ENCODE measurements at regions not wholly inside any gene's neighbourhood (a gene's known extent, or its start where the extent isn't known, plus 50 kb on each side); places are given as distances from the start of the nearest gene placed in this dataset.

GRCh38 chr16:80081846-80082245 is 458.9 kb upstream of the DYNLRB2 start:
- Histone ChIP-seq H3K9me3 (ENCODE audit: low read depth) (no peaks in the 10 kb centered on the region), H3K4me1 (ENCODE audit: low read depth) (no peaks in the 10 kb centered on the region), H3K27ac (no peak overlapping the region), H3K36me3 (no peaks in the 10 kb centered on the region), H3K27me3 (peaks cover 84% of the 10 kb centered on the region), H3K4me3 (no peak overlapping the region)
- no peak for DNase-seq (ENCODE audit: low read depth in 1 of 2, low spot score in 1 of 2)
- TF ChIP-seq, protein P1, sequence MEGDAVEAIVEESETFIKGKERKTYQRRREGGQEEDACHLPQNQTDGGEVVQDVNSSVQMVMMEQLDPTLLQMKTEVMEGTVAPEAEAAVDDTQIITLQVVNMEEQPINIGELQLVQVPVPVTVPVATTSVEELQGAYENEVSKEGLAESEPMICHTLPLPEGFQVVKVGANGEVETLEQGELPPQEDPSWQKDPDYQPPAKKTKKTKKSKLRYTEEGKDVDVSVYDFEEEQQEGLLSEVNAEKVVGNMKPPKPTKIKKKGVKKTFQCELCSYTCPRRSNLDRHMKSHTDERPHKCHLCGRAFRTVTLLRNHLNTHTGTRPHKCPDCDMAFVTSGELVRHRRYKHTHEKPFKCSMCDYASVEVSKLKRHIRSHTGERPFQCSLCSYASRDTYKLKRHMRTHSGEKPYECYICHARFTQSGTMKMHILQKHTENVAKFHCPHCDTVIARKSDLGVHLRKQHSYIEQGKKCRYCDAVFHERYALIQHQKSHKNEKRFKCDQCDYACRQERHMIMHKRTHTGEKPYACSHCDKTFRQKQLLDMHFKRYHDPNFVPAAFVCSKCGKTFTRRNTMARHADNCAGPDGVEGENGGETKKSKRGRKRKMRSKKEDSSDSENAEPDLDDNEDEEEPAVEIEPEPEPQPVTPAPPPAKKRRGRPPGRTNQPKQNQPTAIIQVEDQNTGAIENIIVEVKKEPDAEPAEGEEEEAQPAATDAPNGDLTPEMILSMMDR (IDR thresholded peaks at IDR 0.05; ENCODE audit: low read depth, low read length), result no peak

- no peak for DNase-seq (ENCODE audit: low read depth in 1 of 2, low spot score in 1 of 2)
- Histone ChIP-seq H3K27me3 (peaks cover 94% of the 10 kb centered on the region), H3K36me3 (no peaks in the 10 kb centered on the region), H3K4me3 (no peak overlapping the region), H3K27ac (no peak overlapping the region), H3K9me3 (ENCODE audit: low read depth) (no peaks in the 10 kb centered on the region), H3K4me1 (ENCODE audit: low read depth) (no peaks in the 10 kb centered on the region)
- TF ChIP-seq, protein P1 (IDR thresholded peaks at IDR 0.05; ENCODE audit: low read depth, low read length), result no peak
Observed at GRCh38 chr16:80080287-80080851, 460.4 kb upstream of the DYNLRB2 start.

GRCh38 chr16:80079072-80079471 is 461.7 kb upstream of the DYNLRB2 start:
- Histone ChIP-seq H3K36me3 (no peaks in the 10 kb centered on the region), H3K27ac (no peak overlapping the region), H3K9me3 (ENCODE audit: low read depth) (no peaks in the 10 kb centered on the region), H3K4me1 (ENCODE audit: low read depth) (no peaks in the 10 kb centered on the region), H3K27me3 (peaks cover 98% of the 10 kb centered on the region), H3K4me3 (no peak overlapping the region)
- TF ChIP-seq, protein P1 (IDR thresholded peaks at IDR 0.05; ENCODE audit: low read depth, low read length), result no peak
- DNase-seq (ENCODE audit: low read depth in 1 of 2, low spot score in 1 of 2), result no peak

- DNase-seq (ENCODE audit: low read depth in 1 of 2, low spot score in 1 of 2), result no peak
- Histone ChIP-seq H3K27ac (no peak overlapping the region), H3K9me3 (ENCODE audit: low read depth) (no peaks in the 10 kb centered on the region), H3K4me3 (no peak overlapping the region), H3K27me3 (peaks cover 98% of the 10 kb centered on the region), H3K4me1 (ENCODE audit: low read depth) (no peaks in the 10 kb centered on the region), H3K36me3 (no peaks in the 10 kb centered on the region)
- TF ChIP-seq, protein P1 (IDR thresholded peaks at IDR 0.05; ENCODE audit: low read depth, low read length), result no peak
Observed at GRCh38 chr16:80077696-80078095, 463.1 kb upstream of the DYNLRB2 start.

- H3K27ac ChIP-seq, result no peak overlapping the region
Observed at GRCh38 chr16:80074329-80074728, 466.5 kb upstream of the DYNLRB2 start.

More at GRCh38 chr16:80074329-80074728, 466.5 kb upstream of the DYNLRB2 start:
- DNase-seq (ENCODE audit: low read depth in 1 of 2, low spot score in 1 of 2), result no peak
- Histone ChIP-seq H3K9me3 (ENCODE audit: low read depth) (no peaks in the 10 kb centered on the region), H3K4me1 (ENCODE audit: low read depth) (no peaks in the 10 kb centered on the region), H3K4me3 (no peak overlapping the region), H3K36me3 (no peaks in the 10 kb centered on the region), H3K27me3 (peaks cover 91% of the 10 kb centered on the region)
- TF ChIP-seq, protein P1 (IDR thresholded peaks at IDR 0.05; ENCODE audit: low read depth, low read length), result no peak
